ENCODE measurements at regions not wholly inside any gene's neighbourhood (a gene's known extent, or its start where the extent isn't known, plus 50 kb on each side); places are given as distances from the start of the nearest gene placed in this dataset.

GRCh38 chr6:102187186-102187585 is 793.7 kb downstream of the GRIK2 start:
- Histone ChIP-seq H3K4me3 (ENCODE audit: control extremely low read depth in 1 of 5, extremely low read depth in 1 of 5, insufficient read depth in 1 of 5, low read depth in 2 of 5, low read length in 4 of 5) (no peak overlapping the region), H3K4me2 (replicated peaks; ENCODE audit: low read depth, low read length, poor library complexity, severe bottlenecking) (no peak overlapping the region), H3K36me3 (replicated peaks in 1 of 2; ENCODE audit: control extremely low read depth in 1 of 2, control insufficient read depth in 1 of 2, extremely low read depth in 1 of 2, insufficient read depth in 2 of 2, low read length in 1 of 2) (no peaks in the 10 kb centered on the region), H3K9ac (ENCODE audit: low read length) (no peak overlapping the region), H3K27me3 (replicated peaks in 1 of 4; ENCODE audit: control extremely low read depth in 1 of 4, control insufficient read depth in 3 of 4, insufficient read depth in 4 of 4, low read length in 3 of 4) (no peaks in the 10 kb centered on the region), H3K9me3 (ENCODE audit: control extremely low read depth in 1 of 3, control insufficient read depth in 2 of 3, insufficient read depth in 1 of 3, low read length in 2 of 3) (no peaks in the 10 kb centered on the region), H4K20me1 (ENCODE audit: control insufficient read depth, insufficient read depth, low read length, poor library complexity, severe bottlenecking) (no peaks in the 10 kb centered on the region), H3K27ac (ENCODE audit: low read length in 2 of 2) (no peak overlapping the region), H2AFZ (ENCODE audit: insufficient read depth, low read depth, low read length, poor library complexity, severe bottlenecking) (no peak overlapping the region), H3K79me2 (ENCODE audit: control insufficient read depth, insufficient read depth, low read length) (no peaks in the 10 kb centered on the region), H3K4me1 (ENCODE audit: control insufficient read depth in 2 of 2, insufficient read depth in 2 of 2, low read length in 2 of 2) (no peaks in the 10 kb centered on the region)
- Mint-ChIP-seq H3K27ac (no peak overlapping the region), H3K4me3 (no peak overlapping the region), H3K27me3 (no peaks in the 10 kb centered on the region), H3K9me3 (ENCODE audit: insufficient read depth) (peaks cover 3% of the 10 kb centered on the region), H3K4me1 (no peaks in the 10 kb centered on the region)
- TF ChIP-seq EZH2 (IDR thresholded peaks at IDR 0.05; ENCODE audit: borderline replicate concordance, insufficient read depth, low read depth, low read length, poor library complexity, severe bottlenecking) = no peak
- TF ChIP-seq CTCF (IDR thresholded peaks at IDR 0.05) = no peak
- no peak for DNase-seq
- ChIA-PET POLR2A (no interaction called here), CTCF (no interaction called here)
- intact Hi-C loops (cut with micrococcal nuclease) = no loop called here
- WGBS (ENCODE audit: insufficient coverage) = no CpG with 5 or more reads among the region's 2 CpGs
- no peak for ATAC-seq (ENCODE audit: low read depth)

GRCh38 chr6:102195311-102195710 is 801.8 kb downstream of the GRIK2 start:
- TF ChIP-seq EZH2 (IDR thresholded peaks at IDR 0.05; ENCODE audit: borderline replicate concordance, insufficient read depth, low read depth, low read length, poor library complexity, severe bottlenecking) = no peak
- TF ChIP-seq CTCF (IDR thresholded peaks at IDR 0.05) = no peak
- WGBS (ENCODE audit: insufficient coverage) = no CpG with 5 or more reads among the region's 1 CpG

More at GRCh38 chr6:102195311-102195710, 801.8 kb downstream of the GRIK2 start:
- intact Hi-C loops (cut with micrococcal nuclease) = no loop called here
- CTCF ChIA-PET = no interaction called here
- peaks cover 16% of the 10 kb centered on the region for H3K9me3 Mint-ChIP-seq (ENCODE audit: insufficient read depth)
- H3K79me2 ChIP-seq (ENCODE audit: control insufficient read depth, insufficient read depth, low read length) = no peaks in the 10 kb centered on the region
- H3K9ac ChIP-seq (ENCODE audit: low read length) = no peak overlapping the region
- H3K36me3 ChIP-seq (replicated peaks in 1 of 2; ENCODE audit: control extremely low read depth in 1 of 2, control insufficient read depth in 1 of 2, extremely low read depth in 1 of 2, insufficient read depth in 2 of 2, low read length in 1 of 2) = no peaks in the 10 kb centered on the region
- H3K4me3 Mint-ChIP-seq = no peak overlapping the region
- ATAC-seq (ENCODE audit: low read depth) = no peak
- no peak overlapping the region for H3K27ac Mint-ChIP-seq
- H3K4me1 ChIP-seq (ENCODE audit: control insufficient read depth in 2 of 2, insufficient read depth in 2 of 2, low read length in 2 of 2) = no peaks in the 10 kb centered on the region
- POLR2A ChIA-PET = no interaction called here
- H4K20me1 ChIP-seq (ENCODE audit: control insufficient read depth, insufficient read depth, low read length, poor library complexity, severe bottlenecking) = no peaks in the 10 kb centered on the region
- H3K4me2 ChIP-seq (replicated peaks; ENCODE audit: low read depth, low read length, poor library complexity, severe bottlenecking) = no peak overlapping the region
- H3K27me3 ChIP-seq (replicated peaks in 1 of 4; ENCODE audit: control extremely low read depth in 1 of 4, control insufficient read depth in 3 of 4, insufficient read depth in 4 of 4, low read length in 3 of 4) = no peaks in the 10 kb centered on the region
- peaks cover 0 to 15% (median 4%) of the 10 kb centered on the region in 3 donors for H3K9me3 ChIP-seq (ENCODE audit: control extremely low read depth in 1 of 3, control insufficient read depth in 2 of 3, insufficient read depth in 1 of 3, low read length in 2 of 3)
- H3K27me3 Mint-ChIP-seq = no peaks in the 10 kb centered on the region
- H3K4me1 Mint-ChIP-seq = no peaks in the 10 kb centered on the region
- no peak for DNase-seq
- no peak overlapping the region for H3K4me3 ChIP-seq (ENCODE audit: control extremely low read depth in 1 of 5, extremely low read depth in 1 of 5, insufficient read depth in 1 of 5, low read depth in 2 of 5, low read length in 4 of 5)
- H2AFZ ChIP-seq (ENCODE audit: insufficient read depth, low read depth, low read length, poor library complexity, severe bottlenecking) = no peak overlapping the region
- H3K27ac ChIP-seq (ENCODE audit: low read length in 2 of 2) = no peak overlapping the region

All from B cell (primary cell).